Vagina (tissue), 2 donors: ENCODE measurements at regions not wholly inside any gene's neighbourhood (a gene's known extent, or its start where the extent isn't known, plus 50 kb on each side); places are given as distances from the start of the nearest gene placed in this dataset.

ENCODE experiments used
- CTCF ChIP-seq, 3 experiments: fragments of 450-650 bp in 2 of 3; fragments of 200-600 bp in 1 of 3; sonication (generic) in 1 of 3; IDR thresholded peaks; one replicate each; pipeline ENCODE4 v1.5.1; 2017 to 2019; ENCODE audit warnings: antibody characterized with exemption in 3 of 3, mild to moderate bottlenecking in 2 of 3, moderate library complexity in 2 of 3
- POLR2A ChIP-seq, 2 donors: fragments of 450-650 bp; IDR thresholded peaks; one replicate each; pipeline ENCODE4 v1.6.1; 2017; ENCODE audit warnings: antibody characterized with exemption in 2 of 2, mild to moderate bottlenecking in 2 of 2, moderate library complexity in 2 of 2

GRCh38 chr2:43019536-43020183 is 206.7 kb downstream of the ZFP36L2 start:
- TF ChIP-seq CTCF (IDR thresholded peaks at IDR 0.05) (no peak), POLR2A (IDR thresholded peaks at IDR 0.05) (no peak)
